H9 (cell line): ENCODE measurements at regions not wholly inside any gene's neighbourhood (a gene's known extent, or its start where the extent isn't known, plus 50 kb on each side); places are given as distances from the start of the nearest gene placed in this dataset.

Experiments
- DNase-seq: peaks from one replicate; pipeline ENCODE4 v3.0.0-alpha.2; 2017
- H2AFZ ChIP-seq: one replicate; pipeline ENCODE4 v1.6.1; 2013; ENCODE audit warnings: mild to moderate bottlenecking, low read length, control low read depth, moderate library complexity
- H2AK5ac ChIP-seq: 2 replicates; pipeline ENCODE4 v1.6.1; 2013; ENCODE audit warnings: low read length, control low read depth, mixed read lengths; ENCODE audit not compliant: insufficient read length
- H2BK120ac ChIP-seq: one replicate; pipeline ENCODE4 v1.6.1; 2013; ENCODE audit warnings: low read depth, mild to moderate bottlenecking, low read length, control low read depth, inconsistent platforms; ENCODE audit not compliant: poor library complexity, severe bottlenecking
- H2BK12ac ChIP-seq: 2 replicates; pipeline ENCODE4 v1.6.1; 2013; ENCODE audit warnings: low read length, control low read depth, mixed read lengths, low read depth; ENCODE audit not compliant: insufficient read length
- H2BK15ac ChIP-seq: 2 replicates; pipeline ENCODE4 v1.6.1; 2013; ENCODE audit warnings: low read depth, low read length, control low read depth
- H2BK20ac ChIP-seq: one replicate; pipeline ENCODE4 v1.6.1; 2013; ENCODE audit warnings: low read depth, mild to moderate bottlenecking, low read length, control low read depth, inconsistent platforms; ENCODE audit not compliant: poor library complexity, severe bottlenecking
- H2BK5ac ChIP-seq: 2 replicates; pipeline ENCODE4 v1.6.1; 2013; ENCODE audit warnings: low read length, control low read depth, mixed read lengths; ENCODE audit not compliant: insufficient read length
- H3K14ac ChIP-seq: 2 replicates; pipeline ENCODE4 v1.6.1; 2013; ENCODE audit warnings: low read length, control low read depth; ENCODE audit not compliant: insufficient read depth
- H3K18ac ChIP-seq: 2 replicates; pipeline ENCODE4 v1.6.1; 2013; ENCODE audit warnings: low read depth, mild to moderate bottlenecking, mixed read lengths, low read length, control low read depth; ENCODE audit not compliant: insufficient read length
- H3K23ac ChIP-seq: 2 replicates; pipeline ENCODE4 v1.6.1; 2013; ENCODE audit warnings: low read length, control low read depth, mixed read lengths, low read depth; ENCODE audit not compliant: insufficient read length
- H3K23me2 ChIP-seq: 2 replicates; pipeline ENCODE4 v1.6.1; 2013; ENCODE audit warnings: low read depth, mild to moderate bottlenecking, mixed read lengths, low read length, control low read depth; ENCODE audit not compliant: insufficient read length, poor library complexity, severe bottlenecking
- H3K27ac ChIP-seq: 2 replicates; pipeline ENCODE4 v1.5.1; 2013; ENCODE audit warnings: low read length, control low read depth, mixed read lengths, low read depth; ENCODE audit not compliant: insufficient read length
- H3K27me3 ChIP-seq: 2 replicates; pipeline ENCODE4 v1.6.1; 2013; ENCODE audit warnings: low read length, control low read depth, inconsistent platforms; ENCODE audit not compliant: insufficient read depth
- H3K4ac ChIP-seq: 2 replicates; pipeline ENCODE4 v1.6.1; 2013; ENCODE audit warnings: low read depth, mild to moderate bottlenecking, control low read depth, inconsistent platforms, low read length, moderate library complexity
- H3K4me1 ChIP-seq: 2 replicates; pipeline ENCODE4 v1.6.1; 2013; ENCODE audit warnings: low read length, control low read depth, inconsistent platforms; ENCODE audit not compliant: insufficient read depth
- H3K4me2 ChIP-seq: 2 replicates; pipeline ENCODE4 v1.6.1; 2013; ENCODE audit warnings: low read length, control low read depth, mixed read lengths; ENCODE audit not compliant: insufficient read length, insufficient read depth
- H3K56ac ChIP-seq: 2 replicates; pipeline ENCODE4 v1.6.1; 2013; ENCODE audit warnings: low read depth, mild to moderate bottlenecking, mixed read lengths, low read length, control low read depth; ENCODE audit not compliant: insufficient read length
- H3K79me1 ChIP-seq: 2 replicates; pipeline ENCODE4 v1.6.1; 2013; ENCODE audit warnings: low read depth, mild to moderate bottlenecking, moderate library complexity, low read length, control low read depth, inconsistent platforms; ENCODE audit not compliant: insufficient read depth, poor library complexity, severe bottlenecking
- H3K79me2 ChIP-seq: 2 replicates; pipeline ENCODE4 v1.6.1; 2013; ENCODE audit warnings: low read length, control low read depth, inconsistent platforms; ENCODE audit not compliant: insufficient read depth
- H3K9ac ChIP-seq: 2 replicates; pipeline ENCODE4 v1.6.1; 2013; ENCODE audit warnings: low read length, control low read depth, mixed read lengths; ENCODE audit not compliant: insufficient read length; ENCODE audit errors: extremely low read depth
- H3K9me3 ChIP-seq: one replicate; pipeline ENCODE4 v1.6.1; 2013; ENCODE audit warnings: low read depth, low read length, inconsistent platforms; ENCODE audit not compliant: control insufficient read depth
- H3T11ph ChIP-seq: one replicate; pipeline ENCODE4 v1.6.1; 2013; ENCODE audit warnings: mild to moderate bottlenecking, low read length, control low read depth, inconsistent platforms
- H4K20me1 ChIP-seq: one replicate; pipeline ENCODE4 v1.6.1; 2013; ENCODE audit not compliant: control insufficient read depth, insufficient read length, insufficient read depth
- H4K5ac ChIP-seq: 2 replicates; pipeline ENCODE4 v1.6.1; 2013; ENCODE audit warnings: low read depth, mild to moderate bottlenecking, mixed read lengths, low read length, control low read depth; ENCODE audit not compliant: insufficient read length
- H4K8ac ChIP-seq: replicated peaks from 2 replicates; pipeline ENCODE4 v1.6.1; 2013; ENCODE audit warnings: low read length, control low read depth, mixed read lengths, low read depth; ENCODE audit not compliant: insufficient read length
- H4K91ac ChIP-seq: 2 replicates; pipeline ENCODE4 v1.6.1; 2013; ENCODE audit warnings: low read depth, mild to moderate bottlenecking, moderate library complexity, mixed read lengths, low read length, control low read depth; ENCODE audit not compliant: insufficient read length
- H3K27ac Mint-ChIP-seq, 3 experiments: 2 replicates in 2 of 3; 3 replicates in 1 of 3; pipeline ENCODE4 v1.8.0; 2020 to 2021; ENCODE audit warnings: mixed read lengths in 3 of 3, mild to moderate bottlenecking in 1 of 3, moderate library complexity in 1 of 3
- H3K27me3 Mint-ChIP-seq: 2 replicates; pipeline ENCODE4 v1.8.0; 2021; ENCODE audit warnings: low read depth, mild to moderate bottlenecking, moderate library complexity, mixed read lengths
- H3K36me3 Mint-ChIP-seq, 3 experiments: 2 replicates in 2 of 3; 3 replicates in 1 of 3; pipeline ENCODE4 v1.8.0; 2020 to 2021; ENCODE audit warnings: low read depth in 3 of 3, mixed read lengths in 3 of 3; ENCODE audit not compliant: insufficient read depth in 1 of 3
- H3K4me1 Mint-ChIP-seq, 2 experiments: 2 replicates each; pipeline ENCODE4 v1.8.0; 2020; ENCODE audit warnings: mixed read lengths in 2 of 2
- H3K4me3 Mint-ChIP-seq, 2 experiments: 2 replicates in 1 of 2; 3 replicates in 1 of 2; pipeline ENCODE4 v1.8.0; 2020 to 2021; ENCODE audit warnings: mild to moderate bottlenecking in 2 of 2, mixed read lengths in 2 of 2, moderate library complexity in 1 of 2
- H3K9me3 Mint-ChIP-seq, 2 experiments: 2 replicates in 1 of 2; 3 replicates in 1 of 2; pipeline ENCODE4 v1.8.0; 2020; ENCODE audit warnings: mild to moderate bottlenecking in 2 of 2, mixed read lengths in 2 of 2, moderate library complexity in 1 of 2
- CTCF ChIP-seq: fragments of 200-600 bp; sonication (generic); conservative IDR thresholded peaks from 3 replicates; pipeline ENCODE4 v1.8.0; 2021; ENCODE audit warnings: antibody characterized with exemption, mild to moderate bottlenecking
- WGBS: extraction: QIAGEN DNeasy Blood & Tissue Kit; methylation state at CpG from one replicate; pipeline ENCODE4 v1.1.7; 2013; ENCODE audit warnings: missing lambda C conversion rate, low lambda C conversion rate, mixed read lengths; ENCODE audit not compliant: insufficient read length; ENCODE audit errors: extremely low coverage; 5-methylcytosine and 5-hydroxymethylcytosine counted together

- H4K20me1 ChIP-seq: no peaks in the 10 kb centered on the region
- no peaks in the 10 kb centered on the region; a peak in 1 of 5 replicates for H3K9me3 Mint-ChIP-seq
- H3K27me3 Mint-ChIP-seq: no peaks in the 10 kb centered on the region
- no peak overlapping the region for H3T11ph ChIP-seq
- H4K91ac ChIP-seq: no peak overlapping the region
- no CpG with 5 or more reads among the region's 2 CpGs for WGBS
- H3K18ac ChIP-seq: no peak overlapping the region
- H3K27ac Mint-ChIP-seq: no peak overlapping the region
- no peaks in the 10 kb centered on the region for H3K4me1 Mint-ChIP-seq
- TF ChIP-seq CTCF: no peak
- no peak overlapping the region for H4K8ac ChIP-seq
- H2BK15ac ChIP-seq: no peak overlapping the region
- no peak overlapping the region for H2AFZ ChIP-seq
- H2BK120ac ChIP-seq: no peak overlapping the region
- no peak overlapping the region for H3K27ac ChIP-seq
- no peak overlapping the region for H2BK5ac ChIP-seq
- no peaks in the 10 kb centered on the region for H3K79me2 ChIP-seq
- H3K9ac ChIP-seq: no peak overlapping the region
- no peak overlapping the region for H3K4me2 ChIP-seq
- no peak overlapping the region for H2BK12ac ChIP-seq
- H4K5ac ChIP-seq: no peak overlapping the region
- H3K14ac ChIP-seq: no peak overlapping the region
- no peak overlapping the region for H3K56ac ChIP-seq
- H3K4ac ChIP-seq: no peak overlapping the region
- H3K9me3 ChIP-seq: no peaks in the 10 kb centered on the region
- no peaks in the 10 kb centered on the region for H3K27me3 ChIP-seq
- no peak overlapping the region for H2BK20ac ChIP-seq
- no peak for DNase-seq
- no peaks in the 10 kb centered on the region for H3K23me2 ChIP-seq
- peaks cover 0 to 8% (median 0%) of the 10 kb centered on the region in 3 experiments; a peak in 1 of 7 replicates for H3K36me3 Mint-ChIP-seq
- no peak overlapping the region for H2AK5ac ChIP-seq
- no peak overlapping the region for H3K4me3 Mint-ChIP-seq
- no peak overlapping the region for H3K23ac ChIP-seq
- H3K79me1 ChIP-seq: no peaks in the 10 kb centered on the region
- H3K4me1 ChIP-seq: no peaks in the 10 kb centered on the region
Observed at GRCh38 chr14:43413084-43413483, 1094.0 kb downstream of the FSCB start.
